ENCODE measurements at regions not wholly inside any gene's neighbourhood (a gene's known extent, or its start where the extent isn't known, plus 50 kb on each side); places are given as distances from the start of the nearest gene placed in this dataset.

DNA sequence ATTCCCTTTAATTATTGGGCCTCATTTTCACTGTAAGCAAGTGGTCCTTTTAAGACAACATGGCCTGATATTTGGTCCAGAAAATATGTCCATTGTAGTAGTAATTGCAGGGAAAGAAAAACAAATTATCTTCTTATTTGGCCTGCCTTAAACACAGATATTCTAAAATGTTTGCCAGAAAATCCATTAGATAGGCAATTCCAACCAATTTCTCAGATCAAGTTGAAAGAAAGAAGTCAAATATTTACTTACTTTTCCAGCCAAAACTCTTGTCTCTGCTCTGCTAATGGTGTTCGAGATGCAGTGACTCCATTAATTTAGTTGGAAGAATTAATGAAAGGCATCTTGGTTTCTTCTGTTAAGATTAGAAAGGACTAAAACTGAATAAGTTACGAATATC lies 757.3 kb upstream of the IGFBP3 start:
- no peak for DNase-seq (ENCODE audit: low read depth in 2 of 2)

DNA sequence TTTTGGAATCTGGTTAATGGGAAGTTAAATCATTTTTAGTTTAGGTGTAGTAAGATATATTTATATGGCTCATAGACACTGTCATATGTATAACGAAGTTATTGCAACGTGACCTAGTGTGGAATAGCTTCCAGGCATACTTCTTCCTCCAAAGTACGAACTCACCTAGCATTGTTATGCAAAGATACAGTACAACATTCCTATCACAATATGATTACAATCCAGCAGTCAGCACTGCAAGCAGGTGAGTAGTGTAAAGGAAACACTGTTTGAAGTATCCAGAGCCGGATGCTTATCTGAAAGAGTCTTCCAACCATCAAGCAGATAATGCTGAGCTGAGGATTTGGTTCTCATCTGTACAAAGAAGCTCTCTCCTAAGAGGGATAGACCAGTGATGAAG lies 754.4 kb upstream of the IGFBP3 start:
- no peak for DNase-seq (ENCODE audit: low read depth in 2 of 2)

DNA sequence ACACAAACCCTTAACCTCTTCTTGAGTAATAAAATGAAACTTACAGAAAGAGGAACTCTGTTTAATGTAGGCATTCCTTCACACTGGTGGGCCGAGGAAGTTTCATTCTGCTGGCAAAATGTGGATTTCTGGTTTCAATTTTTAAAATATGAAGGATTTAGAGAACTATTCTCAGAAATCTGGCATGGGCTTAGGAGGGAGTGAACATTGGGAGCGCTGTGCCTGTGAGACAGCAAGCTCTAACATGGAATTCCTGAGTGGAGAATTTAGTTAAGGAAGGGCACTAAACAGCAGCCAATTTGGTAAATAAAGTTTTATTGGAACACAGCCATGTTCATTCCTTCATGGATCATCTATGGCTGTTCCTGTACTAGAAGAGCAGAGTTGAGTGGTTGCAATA lies 751.8 kb upstream of the IGFBP3 start:
- DNase-seq (ENCODE audit: low read depth in 2 of 2), result no peak

DNA sequence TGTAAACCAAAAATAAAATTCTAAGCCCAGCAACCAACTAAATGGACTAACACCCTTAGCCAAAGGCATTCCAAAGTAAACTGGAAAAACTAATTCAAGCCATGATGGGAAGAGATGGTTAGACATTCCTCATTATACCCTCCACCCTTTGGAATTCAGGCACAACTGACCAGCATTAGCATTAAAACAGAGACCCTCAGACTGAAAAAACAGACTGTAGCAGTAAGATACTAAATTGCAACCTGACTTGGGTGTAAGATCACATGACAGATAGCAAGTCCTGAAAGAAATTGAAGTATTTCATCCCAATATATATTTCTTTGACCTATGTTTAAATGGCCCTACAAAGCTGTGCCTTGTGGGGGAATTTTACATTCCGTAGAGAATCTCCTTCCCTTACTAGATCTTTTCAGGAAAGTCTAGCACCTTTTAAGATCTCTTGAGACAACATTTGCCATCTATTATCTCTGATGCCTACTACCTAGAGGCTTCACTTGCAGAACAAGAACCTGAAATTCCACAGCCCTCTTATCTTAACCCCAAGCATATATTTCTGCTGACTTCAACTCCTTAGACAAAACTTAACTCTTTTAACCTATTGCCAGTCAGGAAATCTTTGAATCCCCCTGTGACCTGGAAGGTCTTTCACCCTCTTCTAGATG lies 750.2 kb upstream of the IGFBP3 start:
- no peak for DNase-seq (ENCODE audit: low read depth in 2 of 2)

DNA sequence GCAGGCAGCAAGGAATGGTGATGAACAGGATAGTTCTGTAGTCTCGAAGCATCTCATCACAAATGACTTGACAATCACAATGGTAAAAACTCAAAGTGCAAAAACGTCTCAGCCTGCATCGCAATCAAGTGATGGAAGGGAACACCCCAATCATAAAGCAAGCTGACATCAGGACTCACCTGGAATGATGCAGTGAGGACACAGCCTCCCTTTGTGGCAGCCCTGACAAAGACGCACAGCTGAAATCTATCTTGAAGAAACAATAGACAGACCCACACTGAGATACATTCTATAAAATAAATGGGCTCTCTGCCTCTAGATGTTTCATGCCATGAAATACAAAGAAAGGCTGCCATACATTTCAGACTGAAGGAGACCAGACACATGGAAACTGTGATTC lies 748.0 kb upstream of the IGFBP3 start:
- DNase-seq (ENCODE audit: low read depth in 2 of 2), result no peak

DNA sequence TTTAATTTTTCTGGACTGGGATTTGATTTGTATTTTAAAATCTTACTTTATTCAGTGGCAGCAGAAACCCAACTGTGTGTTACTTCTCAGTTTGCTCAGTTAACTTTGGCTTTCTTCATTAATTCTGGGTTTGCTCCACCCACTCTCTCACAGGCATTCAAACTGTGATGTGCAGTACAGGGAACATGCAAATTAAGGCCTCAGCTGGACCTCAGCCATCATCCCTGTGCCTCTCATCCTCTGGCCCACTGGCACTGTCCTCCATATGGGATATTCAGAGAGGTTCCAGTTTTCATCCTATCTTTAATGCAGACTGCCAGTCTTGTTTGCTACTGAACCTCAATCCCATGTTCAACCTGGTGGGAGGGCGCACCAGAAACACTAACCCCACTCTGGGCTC lies 743.4 kb upstream of the IGFBP3 start:
- DNase-seq (ENCODE audit: low read depth in 2 of 2), result no peak

GRCh38 chr7:46663025-46663424 lies 742.0 kb upstream of the IGFBP3 start:
- DNase-seq (ENCODE audit: low read depth in 2 of 2), result no peak

DNA sequence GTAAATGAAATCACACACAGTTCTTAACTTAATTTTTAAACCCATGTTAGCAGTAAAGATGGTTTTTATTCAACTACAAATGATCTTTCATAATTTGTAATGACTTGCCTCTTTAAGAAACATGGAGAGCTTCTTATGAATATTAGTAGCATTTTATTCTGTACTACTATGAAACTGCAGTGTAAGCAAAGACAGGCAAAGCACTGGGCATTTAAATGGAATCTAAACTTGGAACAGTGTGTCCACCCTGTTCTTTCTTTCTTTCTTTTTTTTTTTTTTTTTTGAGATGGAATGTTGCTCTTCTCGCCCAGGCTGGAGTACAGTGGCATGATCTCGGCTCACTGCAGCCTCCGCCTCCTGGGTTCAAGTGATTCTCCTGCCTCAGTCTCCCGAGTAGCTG lies 740.4 kb upstream of the IGFBP3 start:
- no peak for DNase-seq (ENCODE audit: low read depth in 2 of 2)

GRCh38 chr7:46660402-46660980 lies 739.4 kb upstream of the IGFBP3 start:
- no peak for DNase-seq (ENCODE audit: low read depth in 2 of 2)

DNA sequence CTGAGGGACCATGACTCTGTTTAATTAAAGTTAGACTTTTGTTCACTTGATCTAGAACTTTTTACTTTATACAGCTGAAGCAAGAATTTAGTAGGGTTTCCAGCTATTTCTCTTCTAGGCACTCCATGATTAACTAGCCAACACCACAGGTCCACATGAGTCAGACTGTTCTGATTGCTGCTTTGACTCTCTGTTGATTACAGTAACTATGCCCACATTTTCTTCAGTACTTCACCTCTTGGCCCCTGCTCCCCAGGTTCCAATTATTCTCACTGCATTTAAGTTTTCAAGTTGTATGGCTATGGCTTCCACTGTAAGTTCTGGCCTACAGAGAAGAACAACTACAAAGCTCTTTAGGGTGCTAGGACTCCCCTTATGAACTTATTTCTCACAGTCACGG lies 737.2 kb upstream of the IGFBP3 start:
- no peak for DNase-seq (ENCODE audit: low read depth in 2 of 2)

GRCh38 chr7:46654546-46655443 lies 733.7 kb upstream of the IGFBP3 start:
- DNase-seq (ENCODE audit: low read depth in 2 of 2), result no peak

DNA sequence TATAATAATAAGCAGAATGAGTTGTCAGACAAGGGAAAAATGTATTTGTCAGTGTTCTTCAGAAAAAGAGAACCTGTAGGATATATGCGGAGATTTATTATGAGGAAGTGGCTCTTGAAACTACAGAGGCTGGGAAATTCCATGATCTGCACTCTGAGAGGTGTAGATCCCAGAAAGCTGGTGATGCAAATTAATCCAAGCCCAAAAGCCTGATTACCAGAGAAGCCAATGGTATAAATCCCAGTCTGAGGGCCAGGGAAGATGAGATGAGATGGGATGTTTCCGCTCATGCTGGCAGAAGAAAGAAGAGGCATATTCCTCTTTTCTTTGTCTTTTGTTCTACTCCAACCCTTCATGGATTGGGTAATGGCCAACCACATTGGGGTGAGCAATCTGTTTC lies 732.8 kb upstream of the IGFBP3 start:
- DNase-seq (ENCODE audit: low read depth in 2 of 2), result no peak

DNA sequence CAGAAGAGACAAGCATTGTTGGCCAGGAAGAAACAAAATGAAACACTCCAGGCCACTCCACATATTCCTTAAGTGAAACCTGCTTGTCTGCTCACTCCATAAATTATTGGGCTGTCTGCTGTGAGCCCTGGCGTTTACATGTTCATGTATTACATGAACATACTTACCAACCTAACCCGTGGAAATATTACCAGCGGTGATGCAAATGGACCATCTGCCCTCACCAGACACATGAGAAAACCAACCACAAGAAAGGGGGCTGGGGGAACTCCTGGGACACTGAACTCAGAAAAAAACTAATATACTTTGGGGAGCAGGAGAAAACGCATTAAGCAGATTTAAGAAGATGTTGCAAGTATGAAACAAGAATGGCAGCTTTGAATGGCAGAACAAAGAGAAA lies 731.2 kb upstream of the IGFBP3 start:
- no peak for DNase-seq (ENCODE audit: low read depth in 2 of 2)

DNA sequence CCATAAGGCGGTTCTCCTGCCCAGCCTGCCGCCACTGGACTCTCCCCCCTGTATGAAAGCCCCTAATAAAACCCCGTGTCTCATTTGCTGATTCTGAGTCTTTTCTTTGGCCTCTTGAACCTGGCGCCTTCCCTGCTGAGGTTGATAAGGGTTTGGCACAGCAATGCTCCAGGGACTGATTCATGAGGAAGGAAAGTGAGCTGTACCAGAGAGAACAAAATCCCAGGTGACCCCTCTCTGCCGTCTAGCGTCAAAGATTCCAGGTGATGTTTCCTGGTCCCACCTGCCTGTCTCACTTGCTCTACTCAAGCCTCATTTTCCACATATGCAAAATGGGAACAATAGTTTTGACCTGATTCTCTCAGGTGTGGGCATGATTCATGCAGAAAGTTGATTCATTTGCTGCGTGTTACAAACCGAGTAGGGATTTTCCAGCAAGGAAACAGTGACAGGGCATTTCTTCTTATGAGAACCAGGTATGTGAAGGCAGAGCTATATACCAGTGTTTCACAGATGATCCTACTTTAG lies 730.6 kb upstream of the IGFBP3 start:
- DNase-seq (ENCODE audit: low read depth in 2 of 2), result no peak

DNA sequence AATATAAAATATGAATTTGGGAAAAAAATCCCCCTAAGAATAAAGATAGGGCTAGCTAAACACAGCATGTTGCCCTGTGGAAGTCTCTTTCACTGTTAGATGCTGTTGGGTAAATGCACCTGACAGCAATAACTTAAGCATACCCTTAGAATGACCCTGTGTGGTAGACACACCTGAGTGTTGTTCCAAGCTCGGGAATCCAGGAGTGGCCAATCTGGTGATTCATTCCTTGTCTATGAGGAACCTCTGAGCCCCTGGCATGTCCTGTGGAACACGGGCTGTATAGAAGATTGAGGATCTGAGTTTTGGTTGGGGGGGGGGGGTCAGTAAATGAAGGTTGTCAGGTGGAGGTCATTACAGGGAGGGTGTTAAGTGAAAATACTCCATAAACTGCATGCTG lies 730.0 kb upstream of the IGFBP3 start:
- DNase-seq (ENCODE audit: low read depth in 2 of 2), result no peak

DNA sequence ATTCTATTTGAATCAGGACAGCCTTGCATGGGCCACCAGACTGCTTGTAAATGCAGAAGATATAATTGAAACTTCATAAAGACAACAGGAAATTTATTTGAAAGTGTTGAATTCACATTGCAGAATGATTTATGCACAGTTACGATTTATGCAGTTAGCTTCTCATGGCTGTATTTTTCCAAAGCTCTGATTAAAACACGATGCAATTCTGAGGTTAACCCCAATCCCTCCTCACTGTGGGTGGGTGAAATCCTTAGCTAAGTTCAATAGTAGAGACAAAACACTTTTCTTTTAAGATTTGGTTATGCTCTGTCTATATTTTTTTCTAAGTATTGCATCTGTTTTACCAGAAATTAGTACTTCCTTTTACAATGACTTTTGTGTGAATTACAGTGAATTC lies 728.8 kb upstream of the IGFBP3 start:
- DNase-seq (ENCODE audit: low read depth in 2 of 2), result no peak

DNA sequence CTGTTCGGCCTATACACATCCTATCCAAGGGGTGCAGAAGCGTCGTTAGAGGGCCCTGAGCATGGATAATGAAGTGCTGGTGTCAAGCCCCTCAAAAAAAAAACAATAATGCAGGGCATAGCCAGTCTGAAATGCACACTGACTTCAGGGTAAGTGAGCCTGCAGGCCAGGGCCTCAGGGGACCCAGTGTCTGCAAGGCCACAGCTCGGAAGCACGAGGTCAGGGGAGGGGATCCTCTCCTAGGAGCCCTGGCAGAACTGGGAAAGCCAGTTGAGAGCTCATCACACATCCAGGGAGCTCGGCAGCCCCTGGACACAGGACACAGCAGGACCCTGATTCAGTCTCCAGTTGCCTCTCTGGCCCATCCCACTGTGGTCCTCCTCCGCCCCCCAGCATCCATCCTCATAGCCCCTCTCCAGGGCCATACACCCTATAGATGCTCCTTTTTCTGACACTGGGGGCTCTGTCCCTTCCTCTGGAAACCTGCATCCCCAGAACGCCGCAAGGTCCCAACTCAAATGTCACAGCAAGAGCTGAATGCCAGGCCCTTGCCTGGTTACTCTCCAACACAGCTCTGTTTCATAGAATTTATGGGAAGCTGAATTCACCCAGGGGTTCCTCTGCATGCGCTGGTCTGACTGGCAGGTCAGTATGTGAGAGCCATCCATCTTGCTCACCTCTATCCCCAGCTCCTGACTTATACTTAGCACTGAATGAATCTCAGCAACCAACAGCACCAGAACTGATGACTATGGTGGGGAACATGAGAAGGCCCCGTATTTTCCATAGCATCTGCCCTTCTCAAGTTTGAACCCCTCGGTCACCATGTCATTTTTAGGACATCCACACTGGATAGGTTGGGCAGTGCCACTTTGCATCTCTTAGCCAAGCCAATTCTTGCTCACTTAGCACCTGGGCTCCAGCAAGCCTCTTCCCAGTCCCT lies 717.0 kb upstream of the IGFBP3 start:
- DNase-seq (ENCODE audit: low read depth in 2 of 2), result no peak

DNA sequence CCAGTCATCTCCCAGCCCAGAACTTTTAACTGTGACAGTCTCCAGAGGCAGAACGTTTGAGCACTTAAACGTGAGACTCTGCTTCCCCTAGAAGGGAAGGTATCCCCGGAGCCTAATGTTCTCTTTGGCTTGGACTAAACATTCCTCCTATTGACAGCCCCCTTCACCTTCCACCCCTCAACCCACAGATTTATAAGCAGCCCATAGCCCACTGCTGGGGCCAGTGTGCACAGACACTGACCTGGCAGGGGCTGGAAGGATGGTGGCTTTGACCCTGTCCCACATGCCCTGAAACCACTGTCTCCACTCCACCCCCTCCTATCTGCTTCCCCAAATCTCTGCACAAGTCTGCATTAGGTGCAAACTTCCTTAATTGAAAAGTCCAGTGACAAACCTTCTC lies 715.0 kb upstream of the IGFBP3 start:
- DNase-seq (ENCODE audit: low read depth in 2 of 2), result no peak

- DNase-seq (ENCODE audit: low read depth in 2 of 2), result no peak
These were observed 712.7 kb upstream of the IGFBP3 start for GRCh38 chr7:46633630-46634240.

GRCh38 chr7:46633200-46633599 lies 712.1 kb upstream of the IGFBP3 start:
- no peak for DNase-seq (ENCODE audit: low read depth in 2 of 2)

DNA sequence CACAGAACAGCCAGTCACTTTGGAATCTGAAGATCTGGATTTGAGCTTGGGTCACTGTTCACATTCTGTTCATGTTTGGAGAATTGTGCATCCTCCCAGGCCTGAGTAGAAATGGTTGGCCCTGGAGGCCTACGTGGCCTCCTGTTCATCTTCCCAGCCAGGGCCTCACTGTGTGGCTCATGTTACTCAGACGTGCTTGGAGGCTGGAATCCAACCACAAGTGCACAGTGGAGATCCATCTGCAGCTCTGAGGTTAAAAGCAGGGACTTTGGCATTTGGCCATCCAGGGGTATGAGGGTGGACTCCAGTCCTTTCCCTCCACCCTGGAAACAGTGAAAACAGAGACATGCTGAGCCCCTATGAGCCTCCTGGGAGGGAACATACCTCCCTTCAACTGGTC lies 709.0 kb upstream of the IGFBP3 start:
- DNase-seq (ENCODE audit: low read depth in 2 of 2), result no peak

Data from stimulated activated CD8-positive, alpha-beta memory T cell treated with anti-CD3 and anti-CD28 coated beads, Interleukin-15, amount 100 ng/mL, for 48 hours (primary cell).